UCSD-AML1 (cell line): ENCODE measurements at regions not wholly inside any gene's neighbourhood (a gene's known extent, or its start where the extent isn't known, plus 50 kb on each side); places are given as distances from the start of the nearest gene placed in this dataset.
"Not testable (repeated sequence)": the region's sequence is repeated elsewhere in the genome, so short reads cannot be mapped to it uniquely, and the experiment has no call there.

ENCODE experiments used
- DNase-seq: peaks from one replicate; lab custom pipeline; 2025; ENCODE audit not compliant: unreplicated experiment; lab: John Stamatoyannopoulos, UW

GRCh38 chr5:25458628-25459027, 813.9 kb upstream of the CDH10 start:
- DNase-seq = no peak

- DNase-seq = no peak
These were observed 808.7 kb upstream of the CDH10 start for GRCh38 chr5:25453500-25453899.

- no peak for DNase-seq
These were observed 806.5 kb upstream of the CDH10 start for GRCh38 chr5:25451294-25451693.

- no peak for DNase-seq
These were observed 803.9 kb upstream of the CDH10 start for GRCh38 chr5:25448646-25449045.

- DNase-seq = no peak
These were observed 803.4 kb upstream of the CDH10 start for GRCh38 chr5:25448190-25448621.

GRCh38 chr5:25446061-25446420, 801.3 kb upstream of the CDH10 start:
- DNase-seq = not testable (repeated sequence)

- not testable (repeated sequence) for DNase-seq
These were observed 800.7 kb upstream of the CDH10 start for GRCh38 chr5:25445381-25446060.

- no peak for DNase-seq
These were observed 799.9 kb upstream of the CDH10 start for GRCh38 chr5:25444697-25445096.

- DNase-seq = no peak
These were observed 797.0 kb upstream of the CDH10 start for GRCh38 chr5:25441810-25442209.

- DNase-seq = no peak
These were observed 794.2 kb upstream of the CDH10 start for GRCh38 chr5:25439025-25439424.

- DNase-seq = not testable (repeated sequence)
These were observed 793.6 kb upstream of the CDH10 start for GRCh38 chr5:25438375-25438774.

GRCh38 chr5:25436452-25436851, 791.7 kb upstream of the CDH10 start:
- no peak for DNase-seq

- no peak for DNase-seq
These were observed 791.1 kb upstream of the CDH10 start for GRCh38 chr5:25435882-25436281.

GRCh38 chr5:25427240-25427639, 782.5 kb upstream of the CDH10 start:
- no peak for DNase-seq

GRCh38 chr5:25423271-25423670, 778.5 kb upstream of the CDH10 start:
- DNase-seq = no peak

GRCh38 chr5:25419684-25420083, 774.9 kb upstream of the CDH10 start:
- no peak for DNase-seq

- DNase-seq = no peak
These were observed 774.2 kb upstream of the CDH10 start for GRCh38 chr5:25418978-25419377.

GRCh38 chr5:25418319-25418859, 773.6 kb upstream of the CDH10 start:
- no peak for DNase-seq

GRCh38 chr5:25416960-25417359, 772.2 kb upstream of the CDH10 start:
- DNase-seq = no peak

GRCh38 chr5:25415970-25416369, 771.2 kb upstream of the CDH10 start:
- no peak for DNase-seq

GRCh38 chr5:25414742-25415141, 770.0 kb upstream of the CDH10 start:
- no peak for DNase-seq

GRCh38 chr5:25412116-25412661, 767.4 kb upstream of the CDH10 start:
- DNase-seq = no peak

GRCh38 chr5:25407365-25407764, 762.6 kb upstream of the CDH10 start:
- DNase-seq = not testable (repeated sequence)
